Glomerular visceral epithelial cell (primary cell): ENCODE measurements at regions not wholly inside any gene's neighbourhood (a gene's known extent, or its start where the extent isn't known, plus 50 kb on each side); places are given as distances from the start of the nearest gene placed in this dataset.

Source experiments
- DNase-seq: peaks from one replicate; pipeline ENCODE4 v3.0.0-alpha.2; 2016; ENCODE audit errors: extremely low spot score

- peak; percentile 16 for DNase-seq
These were observed 55.8 kb upstream of the GSE1 start for GRCh38 chr16:85557083-85557970.

DNA sequence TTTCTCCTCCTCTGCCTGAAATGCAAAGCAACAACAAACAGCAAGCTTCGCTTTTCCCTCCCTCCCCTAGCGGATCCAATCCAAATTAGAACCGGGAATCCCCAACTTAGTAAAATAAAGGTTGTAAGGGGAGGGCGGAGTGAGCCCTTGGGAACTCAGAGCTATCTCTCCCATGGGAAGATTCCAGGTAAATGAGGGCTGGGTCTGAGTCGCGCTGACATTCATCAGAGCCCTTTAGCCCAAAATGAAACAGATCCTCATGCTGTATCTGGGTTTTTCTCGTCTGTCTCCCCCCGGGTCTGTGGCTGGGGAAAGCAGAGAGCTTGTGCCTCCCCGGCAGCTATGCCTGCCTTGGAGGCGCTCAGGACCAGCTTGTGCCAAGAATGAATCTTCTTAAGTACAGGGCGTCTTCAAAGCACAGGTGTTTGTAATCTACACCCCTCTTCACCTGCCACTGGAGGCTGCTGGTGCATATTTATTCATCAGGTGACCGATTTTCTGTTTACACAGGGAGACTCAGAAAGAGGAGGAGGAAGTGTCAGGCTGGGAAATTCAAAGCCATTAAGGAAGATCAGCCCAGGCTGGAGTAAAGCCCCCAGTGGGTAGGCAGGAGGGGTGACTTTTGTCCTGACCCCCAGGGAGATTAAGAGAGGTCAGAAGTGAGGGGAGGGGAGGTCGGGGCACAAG is 55.0 kb upstream of the GSE1 start:
- no peak for DNase-seq

DNA sequence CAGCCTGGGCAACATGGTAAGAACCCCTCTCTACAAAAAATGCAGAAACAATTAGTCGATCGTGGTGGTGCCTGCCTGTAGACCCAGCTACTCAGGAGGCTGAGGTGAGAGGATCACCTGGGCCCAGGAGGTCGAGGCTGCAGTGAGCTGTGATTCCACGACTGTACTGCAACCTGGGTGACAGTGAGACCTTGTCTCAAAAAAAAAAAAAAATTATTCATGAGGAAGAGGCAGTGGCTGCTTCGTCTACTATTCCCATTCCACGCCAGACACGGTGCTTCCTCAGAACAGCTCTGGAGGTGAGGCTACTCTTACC is 52.2 kb upstream of the GSE1 start:
- no peak for DNase-seq

- no peak for DNase-seq
These were observed 51.7 kb upstream of the GSE1 start for GRCh38 chr16:85561248-85562092.

- no peak for DNase-seq
These were observed 50.9 kb upstream of the GSE1 start for GRCh38 chr16:85562093-85562786.

- DNase-seq, result no peak
These were observed 50.1 kb upstream of the GSE1 start for GRCh38 chr16:85563034-85563433.
